Hippocampal formation (tissue), 2 donors: ENCODE measurements at regions not wholly inside any gene's neighbourhood (a gene's known extent, or its start where the extent isn't known, plus 50 kb on each side); places are given as distances from the start of the nearest gene placed in this dataset.

Experiments used
- DNase-seq, 2 donors: peaks; one replicate each; lab custom pipeline; 2025; lab: John Stamatoyannopoulos, UW

GRCh38 chr1:162921311-162921710 lies 60.3 kb upstream of the CCDC190 start:
- DNase-seq, result no peak

GRCh38 chr1:162919034-162919433 lies 58.1 kb upstream of the CCDC190 start:
- DNase-seq, result no peak

DNA sequence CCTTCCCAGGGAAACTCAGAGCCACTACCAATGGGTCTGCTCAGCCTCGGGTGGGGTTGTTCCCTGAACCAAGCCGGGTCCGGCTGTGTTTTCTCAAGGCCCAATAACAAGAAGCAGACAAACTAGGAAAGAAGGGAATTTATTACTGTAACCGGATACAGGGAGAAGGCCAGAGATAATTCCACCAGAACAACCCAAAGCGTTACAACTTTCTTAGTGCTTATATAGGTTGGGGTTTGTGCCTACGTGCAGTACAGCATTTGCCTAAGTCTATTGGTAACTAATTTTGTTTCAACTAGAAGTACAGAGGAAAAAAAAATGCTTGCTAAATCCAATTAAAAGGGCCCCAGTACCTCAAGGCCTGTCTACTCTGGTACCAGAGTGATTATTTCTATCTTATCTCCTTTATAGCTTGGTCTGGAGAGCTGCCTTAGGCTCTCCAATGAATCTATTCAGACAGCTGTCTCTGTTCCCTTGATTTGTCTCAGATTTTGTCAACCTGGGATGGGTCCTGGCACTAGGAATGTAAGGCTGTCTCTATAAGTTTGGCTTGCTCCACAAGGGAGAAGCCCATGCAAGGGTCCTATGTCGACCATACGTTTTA lies 57.3 kb upstream of the CCDC190 start:
- DNase-seq, result no peak

- DNase-seq, result peak in 1 of 2 donors; percentile 26
Measured at GRCh38 chr1:162916821-162917613, 56.0 kb upstream of the CCDC190 start.

GRCh38 chr1:162916407-162916806 lies 55.4 kb upstream of the CCDC190 start:
- DNase-seq, result no peak

- DNase-seq, result no peak
Measured at GRCh38 chr1:162914601-162915000, 53.6 kb upstream of the CCDC190 start.

DNA sequence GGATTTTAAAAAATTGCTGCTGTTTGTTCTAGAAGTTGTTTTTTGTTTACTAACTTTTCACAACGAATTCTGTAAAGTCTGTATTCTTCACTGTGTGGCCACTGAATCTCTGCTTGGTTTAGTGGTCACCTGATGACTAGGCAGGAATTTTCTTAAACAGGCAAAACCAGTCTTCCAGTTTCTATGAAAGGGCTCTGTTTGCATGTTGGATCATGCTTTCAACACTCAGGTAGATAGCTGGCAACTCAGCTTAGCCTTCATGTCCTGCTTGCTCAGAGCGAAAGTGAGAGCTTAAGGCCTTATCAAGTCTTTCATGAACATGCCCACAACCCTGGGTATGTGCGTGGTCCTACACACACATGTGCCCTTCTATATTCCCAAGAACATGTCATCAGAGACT lies 52.4 kb upstream of the CCDC190 start:
- DNase-seq, result no peak

DNA sequence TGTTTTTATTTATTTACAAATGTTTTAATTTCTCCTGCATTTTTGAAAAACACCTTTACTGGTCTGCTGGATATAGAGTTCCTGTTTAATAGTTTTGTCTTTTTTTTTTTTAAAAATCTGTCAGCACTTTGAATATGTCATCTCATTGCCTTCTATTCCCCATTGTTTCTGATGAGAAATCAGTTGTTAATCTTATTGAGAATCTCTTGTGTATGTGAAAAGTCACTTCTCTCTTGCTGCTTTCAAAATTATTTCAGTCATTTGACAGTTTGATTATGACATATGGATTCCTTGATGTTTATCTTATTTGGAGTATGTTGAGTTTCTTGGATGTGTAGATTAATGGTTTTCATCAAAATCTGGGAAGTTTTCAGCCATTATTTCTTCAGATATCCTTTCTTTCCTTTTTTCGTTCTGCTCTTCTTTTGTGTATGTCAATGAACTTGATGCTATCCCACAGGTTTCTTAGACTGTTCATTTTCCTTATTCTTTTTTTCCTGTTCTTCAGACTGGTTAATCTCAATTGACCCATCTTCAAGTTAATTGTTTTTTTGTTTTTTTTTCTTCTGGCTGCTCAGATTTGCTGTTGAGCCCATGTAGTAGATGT lies 51.2 kb upstream of the CCDC190 start:
- no peak for DNase-seq
